Spleen (tissue), 7 donors: ENCODE measurements at regions not wholly inside any gene's neighbourhood (a gene's known extent, or its start where the extent isn't known, plus 50 kb on each side); places are given as distances from the start of the nearest gene placed in this dataset.

Experiments used
- POLR2A ChIP-seq, 3 donors: fragments of 450-650 bp; IDR thresholded peaks; one replicate each; pipeline ENCODE4 v1.5.1; 2017; ENCODE audit warnings: antibody characterized with exemption in 3 of 3, mild to moderate bottlenecking in 1 of 3
- POLR2AphosphoS5 ChIP-seq, 3 donors: sonication (generic); formaldehyde crosslinking; IDR thresholded peaks; one replicate each; pipeline ENCODE4 v1.5.1; 2017; ENCODE audit warnings: antibody characterized with exemption in 3 of 3
- TF ChIP-seq, protein P1 (sequence below), 11 experiments: fragments of 200-600 bp in 7 of 11; fragments of 450-650 bp in 4 of 11; sonication (generic) in 4 of 11; IDR thresholded peaks in 8 of 11; conservative IDR thresholded peaks in 3 of 11; 1 replicate in 7 of 11; 2 replicates in 4 of 11; pipeline versions ENCODE4 v1.4.0 to v1.8.0; 2016 to 2021; ENCODE audit warnings: antibody characterized with exemption in 11 of 11, inconsistent platforms in 4 of 11, mild to moderate bottlenecking in 1 of 11
- donor health status: DM: no; HTN: no; CAD: no; lungs with moderate emphysema.
- donor health status: DM: no; HTN: no; CAD: no.
- donor health status: DM: no; HTN: no; CAD: no.

DNA sequence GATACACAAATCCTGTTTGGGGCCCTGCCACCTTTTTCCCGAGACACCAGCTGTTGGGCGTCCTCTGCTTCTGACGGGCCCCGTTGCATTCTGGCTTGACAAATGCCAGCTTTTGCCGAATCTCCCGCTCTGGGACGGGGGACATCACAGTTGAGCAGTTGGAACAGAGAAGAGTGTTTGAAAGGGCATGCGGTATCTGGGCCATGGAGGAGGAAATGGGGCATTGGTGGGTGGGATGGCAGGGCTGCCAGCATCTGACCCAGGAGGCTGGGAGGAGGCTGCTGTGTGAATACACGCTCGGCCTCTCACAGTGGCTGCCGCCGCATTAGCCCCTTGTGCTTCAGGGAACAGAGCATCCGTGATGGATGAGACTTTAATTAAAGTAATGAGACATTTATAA, 184.3 kb upstream of the TNRC6C start:
- TF ChIP-seq, protein P1, sequence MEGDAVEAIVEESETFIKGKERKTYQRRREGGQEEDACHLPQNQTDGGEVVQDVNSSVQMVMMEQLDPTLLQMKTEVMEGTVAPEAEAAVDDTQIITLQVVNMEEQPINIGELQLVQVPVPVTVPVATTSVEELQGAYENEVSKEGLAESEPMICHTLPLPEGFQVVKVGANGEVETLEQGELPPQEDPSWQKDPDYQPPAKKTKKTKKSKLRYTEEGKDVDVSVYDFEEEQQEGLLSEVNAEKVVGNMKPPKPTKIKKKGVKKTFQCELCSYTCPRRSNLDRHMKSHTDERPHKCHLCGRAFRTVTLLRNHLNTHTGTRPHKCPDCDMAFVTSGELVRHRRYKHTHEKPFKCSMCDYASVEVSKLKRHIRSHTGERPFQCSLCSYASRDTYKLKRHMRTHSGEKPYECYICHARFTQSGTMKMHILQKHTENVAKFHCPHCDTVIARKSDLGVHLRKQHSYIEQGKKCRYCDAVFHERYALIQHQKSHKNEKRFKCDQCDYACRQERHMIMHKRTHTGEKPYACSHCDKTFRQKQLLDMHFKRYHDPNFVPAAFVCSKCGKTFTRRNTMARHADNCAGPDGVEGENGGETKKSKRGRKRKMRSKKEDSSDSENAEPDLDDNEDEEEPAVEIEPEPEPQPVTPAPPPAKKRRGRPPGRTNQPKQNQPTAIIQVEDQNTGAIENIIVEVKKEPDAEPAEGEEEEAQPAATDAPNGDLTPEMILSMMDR (IDR thresholded peaks at IDR 0.05 in 8 of 11, conservative IDR thresholded peaks at IDR 0.05 in 3 of 11) = no peak
- no peak for TF ChIP-seq POLR2AphosphoS5 (IDR thresholded peaks at IDR 0.05)
- no peak for TF ChIP-seq POLR2A (IDR thresholded peaks at IDR 0.05)
